NOMO-1 treated with dmso at 0.1 percent for 144 hours (cell line): ENCODE measurements at regions not wholly inside any gene's neighbourhood (a gene's known extent, or its start where the extent isn't known, plus 50 kb on each side); places are given as distances from the start of the nearest gene placed in this dataset.
"Not testable (repeated sequence)": the region's sequence is repeated elsewhere in the genome, so short reads cannot be mapped to it uniquely, and the experiment has no call there.

Experiments used
- DNase-seq: peaks from one replicate; lab custom pipeline; 2025; ENCODE audit not compliant: unreplicated experiment; lab: John Stamatoyannopoulos, UW

DNA sequence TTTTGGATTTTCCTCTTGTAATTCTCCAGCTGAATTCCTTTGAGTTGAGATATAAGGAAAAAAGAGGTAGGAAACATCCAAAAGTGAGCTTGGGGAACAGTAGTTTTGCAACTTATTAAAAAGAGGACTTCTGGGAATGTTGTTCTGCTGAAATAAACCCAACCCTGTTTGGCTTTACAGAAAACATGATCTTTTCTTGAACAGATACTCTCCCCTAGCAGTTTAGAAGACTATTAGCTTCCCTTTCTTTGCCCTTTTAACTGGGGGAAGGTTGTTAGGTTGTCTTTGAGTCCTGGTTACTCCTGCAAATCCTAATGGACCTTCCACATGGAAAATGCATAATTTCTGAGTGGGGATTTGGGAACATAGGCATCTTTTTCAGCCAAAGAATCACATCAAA, 168.7 kb upstream of the RPS23 start:
- DNase-seq: no peak

DNA sequence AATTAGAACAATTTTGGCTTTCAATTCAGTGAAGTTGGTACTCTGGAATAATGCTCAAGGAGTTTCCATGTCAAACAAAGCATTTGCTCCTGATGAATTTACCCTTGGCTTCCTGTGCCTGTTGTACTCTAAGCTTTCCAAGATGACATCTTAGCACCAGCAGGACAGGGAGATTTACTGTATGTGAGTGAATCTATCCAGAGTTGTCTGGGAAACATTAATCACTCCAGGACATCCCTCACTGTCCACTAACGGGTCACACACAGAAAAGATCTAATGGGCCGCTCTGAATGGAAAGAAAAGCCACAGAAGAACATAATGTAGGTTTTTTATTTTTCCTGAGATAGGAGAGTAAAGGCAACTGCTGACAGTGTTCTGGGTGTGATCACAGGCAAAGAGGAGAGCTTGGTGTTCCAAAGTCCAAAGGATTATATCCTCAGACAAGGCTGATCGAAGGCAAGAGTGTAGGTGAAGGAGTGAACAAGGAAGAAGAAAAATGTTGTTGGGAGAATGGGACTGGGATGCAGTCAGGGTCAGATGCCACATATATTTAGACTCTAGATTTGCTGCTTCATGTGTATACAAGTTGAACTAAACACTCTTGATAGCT, 167.7 kb upstream of the RPS23 start:
- no peak for DNase-seq

- no peak for DNase-seq
Measured at GRCh38 chr5:82439750-82440445, 161.7 kb upstream of the RPS23 start.

DNA sequence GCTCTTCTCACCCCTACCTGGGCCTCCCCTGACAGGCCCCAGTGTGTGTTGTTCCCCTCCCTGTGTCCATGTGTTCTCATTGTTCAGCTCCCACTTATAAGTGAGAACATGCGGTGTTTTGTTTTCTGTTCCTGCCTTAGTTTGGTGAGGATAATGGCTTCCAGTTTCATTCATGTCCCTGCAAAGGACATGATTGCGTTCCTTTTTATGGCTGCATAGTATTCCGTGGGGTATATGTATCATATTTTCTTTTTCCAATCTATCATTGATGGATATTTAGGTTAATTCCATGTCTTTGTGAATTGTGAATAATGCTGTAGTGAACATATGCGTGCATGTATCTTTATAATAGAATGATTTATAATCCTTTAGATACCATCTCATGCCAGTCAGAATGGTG, 159.4 kb upstream of the RPS23 start:
- not testable (repeated sequence) for DNase-seq

DNA sequence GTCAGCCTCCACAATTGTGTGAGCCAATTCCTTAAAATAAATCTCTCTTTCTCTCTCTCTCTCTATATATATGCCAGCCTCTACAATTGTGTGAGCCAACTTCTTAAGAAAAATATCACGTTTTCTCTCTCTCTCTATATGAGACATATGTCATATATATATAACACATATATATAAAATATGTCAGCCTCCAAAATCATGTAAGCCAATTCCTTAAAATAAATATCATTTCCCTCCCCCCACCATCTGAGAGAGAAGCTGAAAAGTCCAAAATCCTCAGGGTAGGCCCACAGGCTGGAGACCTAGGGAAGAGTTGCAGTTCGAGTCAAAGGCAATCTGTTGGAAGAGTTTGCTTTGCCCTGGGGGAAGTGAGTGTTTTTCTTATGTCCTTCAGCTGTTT, 158.1 kb upstream of the RPS23 start:
- no peak for DNase-seq

GRCh38 chr5:82434696-82435660, 156.8 kb upstream of the RPS23 start:
- not testable (repeated sequence) for DNase-seq

- DNase-seq: no peak
Measured at GRCh38 chr5:82426464-82427154, 148.5 kb upstream of the RPS23 start.

- DNase-seq: no peak
Measured at GRCh38 chr5:82425591-82425990, 147.4 kb upstream of the RPS23 start.

DNA sequence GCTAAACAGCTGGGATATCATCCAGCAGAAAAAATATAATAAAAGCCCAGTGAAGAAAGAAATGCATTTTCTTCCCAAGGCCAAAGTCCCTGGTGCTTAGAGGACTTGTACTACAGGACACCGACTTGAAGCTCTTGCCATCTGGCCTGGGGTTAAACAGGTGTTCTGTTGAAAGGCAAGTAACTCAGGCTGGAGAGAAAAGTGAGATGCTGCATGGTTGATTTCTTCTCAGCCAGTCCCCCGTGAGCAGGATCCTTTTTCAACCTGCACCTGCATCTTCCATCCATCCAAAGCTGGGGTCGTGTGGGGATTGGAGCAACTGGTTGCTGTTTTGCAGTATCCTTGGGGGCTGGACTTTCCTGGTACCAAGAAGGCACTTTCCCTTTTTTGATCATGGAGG, 146.1 kb upstream of the RPS23 start:
- DNase-seq: no peak

- no peak for DNase-seq
Measured at GRCh38 chr5:82422751-82423181, 144.6 kb upstream of the RPS23 start.

DNA sequence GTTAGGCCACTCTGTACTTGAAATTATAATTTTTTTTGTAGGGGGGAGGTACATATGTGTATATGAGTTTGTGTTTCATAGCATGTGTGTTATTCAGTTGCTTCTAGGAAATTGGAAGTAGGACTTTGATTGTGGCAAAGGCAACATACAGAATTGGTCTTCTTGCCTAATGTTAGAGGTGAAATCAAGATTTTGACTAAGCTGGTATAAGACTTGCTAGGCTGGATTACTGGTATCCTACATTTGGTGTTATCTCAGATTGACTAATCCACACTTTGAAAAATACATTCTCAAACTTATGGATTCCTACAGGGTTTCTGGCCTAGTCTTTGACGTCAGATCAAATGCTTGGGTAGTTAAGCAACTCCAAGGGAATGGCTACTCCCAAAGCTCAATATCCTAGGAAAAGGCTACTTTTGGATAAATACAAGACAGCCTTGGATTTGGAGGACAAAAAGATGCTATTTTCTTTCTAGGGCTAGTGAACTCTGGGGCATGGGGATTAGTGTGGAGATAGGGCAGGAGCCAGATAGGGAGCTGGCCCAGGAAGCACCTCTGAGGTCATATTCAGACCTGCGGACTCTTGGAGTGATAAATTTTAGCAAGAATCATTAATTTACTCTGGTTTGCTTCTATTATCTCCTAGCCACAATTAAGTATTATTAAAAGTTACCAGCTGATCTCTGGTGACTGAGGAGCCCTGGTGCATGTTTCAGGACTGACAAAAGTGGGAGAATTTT, 144.0 kb upstream of the RPS23 start:
- no peak for DNase-seq

GRCh38 chr5:82421119-82421518, 143.0 kb upstream of the RPS23 start:
- DNase-seq: no peak

DNA sequence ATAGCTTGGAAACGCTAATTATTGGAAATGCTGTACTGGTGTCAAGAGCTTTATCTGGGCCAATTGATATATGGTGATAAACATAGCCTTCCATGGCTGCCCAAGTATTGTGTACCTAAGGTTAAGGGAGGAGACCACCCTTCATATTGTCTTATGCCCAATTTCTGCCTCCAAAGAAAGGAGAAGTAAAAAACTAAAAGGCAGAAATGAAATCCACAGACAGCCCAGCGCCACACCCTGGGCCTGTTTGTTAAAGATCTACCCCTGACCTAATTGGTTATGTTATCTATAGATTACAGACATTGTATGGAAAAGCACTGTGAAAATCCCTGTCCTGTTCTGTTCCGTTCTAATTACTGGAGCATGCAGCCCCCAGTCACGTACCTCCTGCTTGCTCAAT, 142.4 kb upstream of the RPS23 start:
- DNase-seq: not testable (repeated sequence)

GRCh38 chr5:82419559-82420332, 141.6 kb upstream of the RPS23 start:
- no peak for DNase-seq

- no peak for DNase-seq
Measured at GRCh38 chr5:82418608-82418950, 140.4 kb upstream of the RPS23 start.

- peak; percentile 39 for DNase-seq
Measured at GRCh38 chr5:82417776-82418607, 139.8 kb upstream of the RPS23 start.

DNA sequence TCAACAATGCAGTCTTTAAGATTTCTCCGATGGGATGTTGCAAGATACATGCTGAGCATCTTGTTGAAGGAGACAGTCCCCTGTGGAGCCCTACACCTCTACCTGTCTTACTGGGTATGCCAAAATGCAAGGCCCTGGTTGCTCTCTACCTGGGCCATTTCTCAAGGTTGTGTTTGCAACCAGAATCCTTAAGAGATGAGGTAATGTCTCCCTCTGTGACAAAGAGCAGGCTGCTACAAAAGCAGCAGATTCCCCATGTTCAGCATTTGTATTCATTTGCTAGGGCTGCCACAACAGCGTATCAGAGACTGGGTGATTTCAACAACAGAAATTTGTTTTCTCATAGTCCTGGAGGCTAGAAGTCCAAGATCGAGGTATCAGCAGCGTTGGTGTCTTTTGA, 138.4 kb upstream of the RPS23 start:
- no peak for DNase-seq

DNA sequence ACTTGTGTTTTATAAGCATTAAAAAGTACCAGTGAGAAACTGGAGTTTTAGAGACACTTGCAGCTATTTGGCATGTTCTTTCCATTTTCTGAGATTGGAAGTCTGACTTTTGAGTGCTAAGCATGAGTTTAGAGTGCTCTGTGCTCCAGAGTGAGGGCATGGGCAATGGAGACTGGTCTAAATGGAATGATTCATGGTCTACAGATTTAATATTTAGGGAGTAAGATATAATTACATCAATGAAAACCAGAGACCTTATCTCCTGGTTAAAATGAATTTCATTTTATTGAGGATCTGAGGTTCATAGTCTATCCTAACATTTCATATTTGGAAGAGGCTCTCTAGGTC, 135.9 kb upstream of the RPS23 start:
- no peak for DNase-seq
